KMS-11 (cell line): ENCODE measurements at regions not wholly inside any gene's neighbourhood (a gene's known extent, or its start where the extent isn't known, plus 50 kb on each side); places are given as distances from the start of the nearest gene placed in this dataset.

Experiments
- H2AFZ ChIP-seq: fragments of 200-600 bp; sonication (generic); 2 replicates; pipeline ENCODE4 v1.6.1; 2016; ENCODE audit warnings: antibody characterized with exemption, mixed run types, low read depth
- H3K27ac ChIP-seq: fragments of 200-600 bp; sonication (generic); 2 replicates; pipeline ENCODE4 v1.6.1; 2016; ENCODE audit warnings: mild to moderate bottlenecking, mixed run types
- H3K27me3 ChIP-seq: fragments of 200-600 bp; sonication (generic); 2 replicates; pipeline ENCODE4 v1.6.1; 2017; ENCODE audit warnings: mild to moderate bottlenecking, low read depth, mixed run types, moderate library complexity; ENCODE audit not compliant: insufficient read depth
- H3K36me3 ChIP-seq: fragments of 200-600 bp; sonication (generic); 2 replicates; pipeline ENCODE4 v1.6.1; 2017; ENCODE audit warnings: mild to moderate bottlenecking, mixed run types; ENCODE audit not compliant: insufficient read depth
- H3K4me1 ChIP-seq: fragments of 200-600 bp; sonication (generic); 2 replicates; pipeline ENCODE4 v1.6.1; 2016; ENCODE audit warnings: mild to moderate bottlenecking, low read depth, mixed run types; ENCODE audit not compliant: poor library complexity, severe bottlenecking
- H3K4me2 ChIP-seq: fragments of 200-600 bp; sonication (generic); 2 replicates; pipeline ENCODE4 v1.7.0; 2016; ENCODE audit warnings: mild to moderate bottlenecking, mixed run types
- H3K4me3 ChIP-seq: fragments of 200-600 bp; sonication (generic); IDR thresholded peaks from 2 replicates; pipeline ENCODE4 v1.6.1; 2017; ENCODE audit warnings: low read depth, low read length, mixed read lengths; ENCODE audit not compliant: insufficient read depth
- H3K79me2 ChIP-seq: fragments of 200-600 bp; sonication (generic); 2 replicates; pipeline ENCODE4 v1.6.1; 2016; ENCODE audit warnings: low read depth, mixed run types; ENCODE audit not compliant: insufficient read depth
- H3K9ac ChIP-seq: fragments of 200-600 bp; sonication (generic); 2 replicates; pipeline ENCODE4 v1.6.1; 2016; ENCODE audit warnings: mild to moderate bottlenecking, mixed run types
- H4K20me1 ChIP-seq: fragments of 200-600 bp; sonication (generic); 2 replicates; pipeline ENCODE4 v1.6.1; 2016; ENCODE audit warnings: mild to moderate bottlenecking, mixed run types; ENCODE audit not compliant: insufficient read depth
- CTCF ChIP-seq: fragments of 200-600 bp; sonication (generic); conservative IDR thresholded peaks from 2 replicates; pipeline ENCODE4 v1.6.1; 2017; ENCODE audit warnings: low read depth, mild to moderate bottlenecking, antibody characterized with exemption, low read length, moderate library complexity, mixed read lengths

DNA sequence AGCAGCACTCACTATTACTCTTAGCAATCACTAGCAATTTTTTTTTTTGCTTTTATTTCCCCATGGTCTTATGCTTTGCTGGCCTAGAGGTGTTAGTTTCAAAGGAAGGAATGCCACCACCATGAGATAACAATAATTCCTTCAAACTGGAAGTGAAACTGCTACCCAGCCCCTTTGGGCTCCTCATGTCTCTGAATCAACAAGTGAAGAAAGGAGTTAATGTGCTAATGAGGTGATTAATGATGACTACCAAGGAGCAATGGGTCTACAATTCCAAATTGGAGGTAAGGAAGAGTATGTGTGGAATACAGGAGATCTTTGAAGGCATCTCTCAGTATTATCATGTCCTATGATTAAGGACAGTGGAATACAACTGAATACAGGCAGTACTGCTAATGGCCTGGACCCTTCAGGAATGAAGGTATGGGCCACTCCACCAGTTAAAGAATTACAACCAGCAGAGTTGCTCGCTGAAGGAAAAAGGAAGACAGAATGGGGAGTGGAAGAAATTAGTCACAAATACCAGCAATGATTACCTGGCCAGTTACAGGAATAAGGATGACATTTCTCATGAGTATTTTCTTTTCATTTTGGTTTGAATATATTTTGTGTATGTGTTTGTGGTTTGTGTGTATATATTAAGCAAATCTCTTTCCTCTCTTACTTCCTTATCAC is 652.9 kb downstream of the ADGRL2 start:
- H3K4me3 ChIP-seq: no peak overlapping the region
- H2AFZ ChIP-seq: no peak overlapping the region
- no peak overlapping the region for H3K9ac ChIP-seq
- H3K79me2 ChIP-seq: no peaks in the 10 kb centered on the region
- no peaks in the 10 kb centered on the region for H3K36me3 ChIP-seq
- no peaks in the 10 kb centered on the region for H3K4me1 ChIP-seq
- H3K4me2 ChIP-seq: no peak overlapping the region
- no peaks in the 10 kb centered on the region for H3K27me3 ChIP-seq
- no peaks in the 10 kb centered on the region for H4K20me1 ChIP-seq
- H3K27ac ChIP-seq: no peak overlapping the region
- TF ChIP-seq CTCF: no peak

GRCh38 chr1:82452096-82452495 is 651.4 kb downstream of the ADGRL2 start:
- H4K20me1 ChIP-seq: no peaks in the 10 kb centered on the region
- TF ChIP-seq CTCF: no peak

GRCh38 chr1:82451191-82451590 is 650.5 kb downstream of the ADGRL2 start:
- H3K4me1 ChIP-seq: no peaks in the 10 kb centered on the region
- H3K4me3 ChIP-seq: no peak overlapping the region
- H3K27ac ChIP-seq: no peak overlapping the region
- no peaks in the 10 kb centered on the region for H3K36me3 ChIP-seq
- no peak overlapping the region for H2AFZ ChIP-seq
- H4K20me1 ChIP-seq: no peaks in the 10 kb centered on the region
- TF ChIP-seq CTCF: no peak
- no peak overlapping the region for H3K9ac ChIP-seq
- no peaks in the 10 kb centered on the region for H3K79me2 ChIP-seq
- no peak overlapping the region for H3K4me2 ChIP-seq
- H3K27me3 ChIP-seq: no peaks in the 10 kb centered on the region

More at GRCh38 chr1:82452096-82452495, 651.4 kb downstream of the ADGRL2 start:
- H3K4me2 ChIP-seq: no peak overlapping the region
- no peak overlapping the region for H3K27ac ChIP-seq
- H2AFZ ChIP-seq: no peak overlapping the region
- no peak overlapping the region for H3K4me3 ChIP-seq
- no peaks in the 10 kb centered on the region for H3K36me3 ChIP-seq
- H3K9ac ChIP-seq: no peak overlapping the region
- H3K79me2 ChIP-seq: no peaks in the 10 kb centered on the region
- H3K27me3 ChIP-seq: no peaks in the 10 kb centered on the region
- H3K4me1 ChIP-seq: no peaks in the 10 kb centered on the region

GRCh38 chr1:82449506-82450057 is 648.8 kb downstream of the ADGRL2 start:
- Histone ChIP-seq H3K27ac (no peak overlapping the region), H3K4me1 (no peaks in the 10 kb centered on the region), H3K36me3 (no peaks in the 10 kb centered on the region), H3K4me2 (no peak overlapping the region), H3K4me3 (no peak overlapping the region), H4K20me1 (no peaks in the 10 kb centered on the region), H3K27me3 (no peaks in the 10 kb centered on the region), H3K9ac (no peak overlapping the region), H3K79me2 (no peaks in the 10 kb centered on the region), H2AFZ (no peak overlapping the region)
- no peak for TF ChIP-seq CTCF
